Type B pancreatic cell (in vitro differentiated cells): ENCODE measurements at regions not wholly inside any gene's neighbourhood (a gene's known extent, or its start where the extent isn't known, plus 50 kb on each side); places are given as distances from the start of the nearest gene placed in this dataset.

Source experiments
- DNase-seq: peaks from one replicate; pipeline ENCODE4 v3.0.0; 2021; ENCODE audit warnings: mixed read lengths; ENCODE audit not compliant: unreplicated experiment; ENCODE audit errors: extremely low spot score
- H3K27ac Mint-ChIP-seq: 2 replicates; pipeline ENCODE4 v1.8.0; 2021; ENCODE audit warnings: mild to moderate bottlenecking, mixed read lengths
- H3K27me3 Mint-ChIP-seq: 2 replicates; pipeline ENCODE4 v1.8.0; 2021; ENCODE audit warnings: mixed read lengths
- H3K36me3 Mint-ChIP-seq: 2 replicates; pipeline ENCODE4 v1.8.0; 2021; ENCODE audit warnings: mixed read lengths
- H3K4me1 Mint-ChIP-seq: one replicate; pipeline ENCODE4 v1.8.0; 2021; ENCODE audit warnings: mixed read lengths; ENCODE audit not compliant: unreplicated experiment
- H3K4me3 Mint-ChIP-seq: 2 replicates; pipeline ENCODE4 v1.8.0; 2021; ENCODE audit warnings: mild to moderate bottlenecking, mixed read lengths
- H3K9me3 Mint-ChIP-seq: 2 replicates; pipeline ENCODE4 v1.8.0; 2021; ENCODE audit warnings: mixed read lengths
- TF ChIP-seq, protein P1 (sequence below): fragments of 200-600 bp; sonication (generic); conservative IDR thresholded peaks from 2 replicates; pipeline ENCODE4 v1.5.0; 2021; ENCODE audit warnings: antibody characterized with exemption, mild to moderate bottlenecking

DNA sequence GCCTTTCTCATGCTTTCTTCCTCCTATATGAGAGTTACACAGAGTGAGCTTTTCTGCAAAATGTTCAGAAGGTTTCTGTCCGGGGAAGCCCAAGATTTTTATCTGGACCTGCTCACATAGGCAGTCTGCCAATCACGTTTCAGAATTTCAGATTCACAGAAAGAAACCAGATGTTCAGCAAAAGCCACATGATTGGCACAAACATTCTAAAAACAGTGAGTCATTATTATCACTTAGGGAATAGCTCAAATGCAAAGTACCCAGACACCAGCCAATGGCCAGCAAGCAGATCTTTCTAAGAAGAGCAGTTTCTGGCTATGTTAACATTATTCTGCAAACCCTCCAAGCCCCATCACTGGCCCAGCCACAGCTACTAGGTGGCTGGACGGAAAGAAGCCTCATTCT lies 1558.5 kb upstream of the TMEM132C start:
- Mint-ChIP-seq H3K27me3 (peaks cover 15% of the 10 kb centered on the region), H3K9me3 (no peaks in the 10 kb centered on the region), H3K27ac (no peak overlapping the region), H3K4me3 (no peak overlapping the region), H3K4me1 (no peaks in the 10 kb centered on the region), H3K36me3 (no peaks in the 10 kb centered on the region)
- TF ChIP-seq, protein P1, sequence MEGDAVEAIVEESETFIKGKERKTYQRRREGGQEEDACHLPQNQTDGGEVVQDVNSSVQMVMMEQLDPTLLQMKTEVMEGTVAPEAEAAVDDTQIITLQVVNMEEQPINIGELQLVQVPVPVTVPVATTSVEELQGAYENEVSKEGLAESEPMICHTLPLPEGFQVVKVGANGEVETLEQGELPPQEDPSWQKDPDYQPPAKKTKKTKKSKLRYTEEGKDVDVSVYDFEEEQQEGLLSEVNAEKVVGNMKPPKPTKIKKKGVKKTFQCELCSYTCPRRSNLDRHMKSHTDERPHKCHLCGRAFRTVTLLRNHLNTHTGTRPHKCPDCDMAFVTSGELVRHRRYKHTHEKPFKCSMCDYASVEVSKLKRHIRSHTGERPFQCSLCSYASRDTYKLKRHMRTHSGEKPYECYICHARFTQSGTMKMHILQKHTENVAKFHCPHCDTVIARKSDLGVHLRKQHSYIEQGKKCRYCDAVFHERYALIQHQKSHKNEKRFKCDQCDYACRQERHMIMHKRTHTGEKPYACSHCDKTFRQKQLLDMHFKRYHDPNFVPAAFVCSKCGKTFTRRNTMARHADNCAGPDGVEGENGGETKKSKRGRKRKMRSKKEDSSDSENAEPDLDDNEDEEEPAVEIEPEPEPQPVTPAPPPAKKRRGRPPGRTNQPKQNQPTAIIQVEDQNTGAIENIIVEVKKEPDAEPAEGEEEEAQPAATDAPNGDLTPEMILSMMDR, result no peak
- no peak for DNase-seq

DNA sequence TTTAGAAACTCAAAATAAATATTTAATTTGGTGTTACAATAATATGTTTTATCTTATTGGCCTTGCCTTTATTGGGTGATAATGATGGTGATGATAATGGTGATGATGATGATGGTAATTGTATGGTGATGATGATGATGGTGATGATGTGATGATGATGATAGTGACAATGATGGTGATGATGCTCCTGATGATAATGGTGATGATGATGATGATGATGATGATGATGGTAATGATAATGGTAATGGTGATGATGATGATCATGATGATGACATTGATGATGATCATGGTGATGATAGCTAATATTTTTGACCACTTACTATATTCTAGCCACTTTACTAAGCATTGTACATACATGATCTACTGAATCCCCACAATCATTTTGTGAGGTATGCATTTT lies 1548.6 kb upstream of the TMEM132C start:
- Mint-ChIP-seq H3K9me3 (no peaks in the 10 kb centered on the region), H3K27me3 (peaks cover 15% of the 10 kb centered on the region), H3K36me3 (no peaks in the 10 kb centered on the region), H3K27ac (no peak overlapping the region), H3K4me1 (peaks cover 6% of the 10 kb centered on the region), H3K4me3 (no peak overlapping the region)
- TF ChIP-seq, protein P1, result no peak
- no peak for DNase-seq

DNA sequence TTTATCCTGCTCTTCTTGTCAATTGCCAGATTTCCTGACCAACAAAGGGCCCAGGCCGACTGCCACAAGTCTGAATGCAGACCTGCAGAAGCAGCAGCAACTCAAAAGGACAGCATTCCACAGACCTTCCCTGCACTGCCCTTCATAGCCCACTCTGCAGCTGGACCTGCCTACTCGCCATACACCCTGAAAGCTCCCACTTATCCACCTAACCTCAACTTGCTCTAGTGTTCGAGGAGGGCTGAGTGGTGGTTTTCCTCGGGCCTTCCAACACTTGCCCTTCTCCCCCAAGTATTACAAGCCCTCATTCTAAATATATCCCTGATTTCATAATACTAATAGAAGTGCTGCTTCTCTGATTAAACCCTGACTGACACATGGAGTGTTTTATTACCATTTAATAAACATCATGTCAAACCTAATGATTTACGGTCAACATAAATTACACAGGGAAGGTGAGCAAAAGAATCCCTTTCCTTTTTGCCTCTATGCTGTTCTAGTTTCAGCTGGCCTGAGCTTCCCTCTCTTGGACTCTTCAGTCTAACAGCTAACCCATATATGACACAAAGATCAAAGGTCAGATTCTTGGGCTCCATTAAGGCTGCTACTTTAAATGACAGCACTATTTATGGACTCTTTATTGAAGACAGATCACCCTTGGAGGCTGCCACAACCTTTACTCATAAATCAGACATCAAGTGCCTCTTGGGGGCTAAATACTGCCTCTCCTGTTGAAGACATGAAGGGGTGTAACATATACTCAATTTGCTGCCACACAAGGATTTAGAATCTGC lies 1546.9 kb upstream of the TMEM132C start:
- H3K4me3 Mint-ChIP-seq, result no peak overlapping the region
- peak overlapping the region; percentile 5 for H3K27ac Mint-ChIP-seq
- no peaks in the 10 kb centered on the region for H3K36me3 Mint-ChIP-seq
- DNase-seq, result no peak
- H3K9me3 Mint-ChIP-seq, result peaks cover 10% of the 10 kb centered on the region
- TF ChIP-seq, protein P1, result no peak
- H3K27me3 Mint-ChIP-seq, result peaks cover 33% of the 10 kb centered on the region
- H3K4me1 Mint-ChIP-seq, result peaks cover 6% of the 10 kb centered on the region

DNA sequence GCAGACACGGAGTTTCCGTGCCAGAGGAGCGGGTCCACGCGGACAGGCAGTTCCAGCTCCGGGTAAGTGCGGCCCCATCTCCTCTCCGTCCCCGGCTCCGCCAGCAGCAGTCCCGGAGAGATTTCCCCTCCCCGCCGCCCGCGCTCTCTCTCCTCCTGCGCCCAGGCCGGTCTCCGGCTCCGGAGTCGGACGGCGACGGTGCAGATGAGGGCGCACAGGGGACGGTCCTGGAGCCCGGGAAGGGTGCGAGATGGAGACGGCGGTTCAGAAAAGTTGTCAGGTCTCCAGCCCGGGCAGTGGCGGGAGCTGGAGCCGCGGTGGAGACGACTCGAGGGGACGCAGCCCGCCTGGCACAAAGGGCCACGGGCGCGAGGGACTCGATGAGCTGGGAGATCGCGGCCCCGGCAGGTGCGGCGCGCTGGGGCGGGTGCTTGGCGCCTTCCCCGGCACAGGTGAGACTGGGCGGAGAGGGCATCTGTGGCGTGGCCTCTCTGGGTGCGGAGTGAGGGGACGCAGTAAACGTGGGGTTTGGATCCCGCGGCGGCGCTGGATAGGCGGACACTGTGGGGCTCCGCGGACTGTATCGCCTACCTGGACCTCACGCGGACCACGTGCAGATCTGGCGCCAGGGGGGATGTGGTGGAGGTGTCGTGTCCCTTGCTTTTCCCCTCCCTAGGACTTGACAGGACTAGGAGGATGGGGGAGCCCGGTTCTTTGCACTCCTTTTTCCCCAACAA lies 1540.3 kb upstream of the TMEM132C start:
- Mint-ChIP-seq H3K27ac (no peak overlapping the region), H3K9me3 (peaks cover 10% of the 10 kb centered on the region), H3K36me3 (no peaks in the 10 kb centered on the region), H3K4me3 (no peak overlapping the region), H3K4me1 (no peaks in the 10 kb centered on the region), H3K27me3 (peaks cover 78% of the 10 kb centered on the region)
- TF ChIP-seq, protein P1, result no peak
- DNase-seq, result no peak

DNA sequence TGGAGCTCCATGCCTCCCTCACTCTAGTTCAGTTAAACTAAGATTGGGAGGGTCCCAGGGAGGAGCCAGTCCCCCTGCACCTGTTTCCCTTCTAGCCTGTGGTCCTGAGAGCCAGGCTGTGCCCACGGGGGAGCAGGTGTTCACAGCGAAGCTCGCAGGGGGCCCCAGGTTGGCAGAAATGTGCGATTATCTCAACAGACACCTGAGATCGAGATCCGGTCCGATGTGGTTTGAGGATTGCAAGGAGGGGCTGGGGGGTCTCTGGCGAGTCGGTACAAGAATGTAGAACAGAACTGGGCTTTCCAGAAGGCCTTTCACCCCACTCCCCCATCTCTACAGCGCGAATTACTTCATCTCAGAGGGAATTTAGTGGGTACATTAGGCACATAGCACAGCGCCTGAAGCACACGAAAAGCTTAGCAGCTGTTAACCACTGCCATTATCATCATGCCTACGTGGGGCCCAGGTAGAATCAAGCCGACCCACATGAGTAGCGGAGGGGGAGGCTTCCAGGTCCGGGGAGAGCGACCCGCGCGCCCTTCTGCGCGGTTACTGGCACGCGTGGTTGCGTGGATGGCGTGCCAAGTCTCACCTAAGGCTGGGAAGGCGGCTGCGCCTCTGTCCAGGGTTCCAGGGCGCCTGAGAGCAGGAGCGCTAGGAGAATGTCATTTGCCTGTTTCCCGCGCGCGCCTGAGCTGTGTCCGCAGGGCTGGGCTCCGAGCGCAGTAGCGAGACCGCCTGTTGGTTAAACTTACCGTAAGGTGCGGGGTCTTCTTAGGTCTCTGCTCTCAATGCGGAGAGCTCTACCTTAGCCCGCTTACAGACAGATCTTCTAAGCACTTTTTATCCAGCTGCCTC lies 1539.5 kb upstream of the TMEM132C start:
- Mint-ChIP-seq H3K9me3 (peaks cover 10% of the 10 kb centered on the region), H3K27ac (no peak overlapping the region), H3K27me3 (peaks cover 83% of the 10 kb centered on the region), H3K4me1 (no peaks in the 10 kb centered on the region), H3K36me3 (no peaks in the 10 kb centered on the region), H3K4me3 (no peak overlapping the region)
- no peak for DNase-seq
- TF ChIP-seq, protein P1, result no peak
